Mesenchymal stem cell (in vitro differentiated cells and primary cell): ENCODE measurements at regions not wholly inside any gene's neighbourhood (a gene's known extent, or its start where the extent isn't known, plus 50 kb on each side); places are given as distances from the start of the nearest gene placed in this dataset.

ENCODE experiments used
- DNase-seq: peaks from one replicate; pipeline ENCODE4 v3.0.0-alpha.2; 2013
- H2AFZ ChIP-seq: one replicate; pipeline ENCODE4 v1.6.1; 2013; ENCODE audit warnings: low read depth, mild to moderate bottlenecking, control low read depth, inconsistent platforms, low read length, moderate library complexity
- H2AK5ac ChIP-seq: 2 replicates; pipeline ENCODE4 v1.6.1; 2013; ENCODE audit warnings: low read length, moderate library complexity, mild to moderate bottlenecking, inconsistent platforms; ENCODE audit not compliant: severe bottlenecking
- H2BK120ac ChIP-seq: one replicate; pipeline ENCODE4 v1.6.1; 2013; ENCODE audit warnings: low read depth, mild to moderate bottlenecking, inconsistent platforms, low read length, moderate library complexity
- H2BK12ac ChIP-seq, 2 experiments: one replicate each; pipeline ENCODE4 v1.6.1; 2013; ENCODE audit warnings: inconsistent platforms in 2 of 2, low read length in 2 of 2, mild to moderate bottlenecking in 2 of 2, moderate library complexity in 2 of 2, control low read depth in 1 of 2
- H2BK15ac ChIP-seq: one replicate; pipeline ENCODE4 v1.6.1; 2013; ENCODE audit warnings: mild to moderate bottlenecking, low read depth, inconsistent platforms; ENCODE audit not compliant: poor library complexity, severe bottlenecking
- H2BK5ac ChIP-seq: 2 replicates; pipeline ENCODE4 v1.6.1; 2013; ENCODE audit warnings: low read depth, mild to moderate bottlenecking, low read length, control low read depth, inconsistent platforms; ENCODE audit not compliant: poor library complexity, severe bottlenecking
- H3K14ac ChIP-seq, 2 experiments: one replicate each; pipeline ENCODE4 v1.6.1; 2013; ENCODE audit warnings: inconsistent platforms in 2 of 2, low read length in 2 of 2, control low read depth in 1 of 2, mild to moderate bottlenecking in 1 of 2, moderate library complexity in 1 of 2
- H3K18ac ChIP-seq, 2 experiments: one replicate each; pipeline ENCODE4 v1.6.1; 2013; ENCODE audit warnings: inconsistent platforms in 2 of 2, low read length in 2 of 2, control low read depth in 1 of 2, low read depth in 1 of 2, mild to moderate bottlenecking in 1 of 2
- H3K23ac ChIP-seq, 2 experiments: one replicate each; pipeline ENCODE4 v1.6.1; 2013; ENCODE audit warnings: inconsistent platforms in 2 of 2, low read length in 2 of 2, mild to moderate bottlenecking in 2 of 2, moderate library complexity in 2 of 2, control low read depth in 1 of 2
- H3K27ac ChIP-seq: 2 replicates; pipeline ENCODE4 v1.5.1; 2013; ENCODE audit warnings: mild to moderate bottlenecking, moderate library complexity, low read length, control low read depth, inconsistent platforms; ENCODE audit not compliant: poor library complexity, severe bottlenecking
- H3K27me3 ChIP-seq, 2 experiments: 2 replicates each; pipeline versions ENCODE4 v1.6.1 to v1.7.0; 2013; ENCODE audit warnings: low read length in 2 of 2, mild to moderate bottlenecking in 2 of 2, moderate library complexity in 2 of 2, control low read depth in 1 of 2, inconsistent platforms in 1 of 2; ENCODE audit not compliant: control insufficient read depth in 1 of 2, insufficient read depth in 1 of 2
- H3K36me3 ChIP-seq, 2 experiments: 2 replicates each; pipeline versions ENCODE4 v1.6.1 to v1.7.0; 2013; ENCODE audit warnings: low read length in 2 of 2, control low read depth in 1 of 2, inconsistent platforms in 1 of 2, low read depth in 1 of 2, mild to moderate bottlenecking in 1 of 2; ENCODE audit not compliant: insufficient read depth in 2 of 2, control insufficient read depth in 1 of 2
- H3K4ac ChIP-seq, 2 experiments: one replicate each; pipeline ENCODE4 v1.6.1; 2013; ENCODE audit warnings: inconsistent platforms in 2 of 2, low read length in 2 of 2, mild to moderate bottlenecking in 2 of 2, moderate library complexity in 2 of 2, control low read depth in 1 of 2, low read depth in 1 of 2
- H3K4me1 ChIP-seq: 2 replicates; pipeline ENCODE4 v1.6.1; 2013; ENCODE audit warnings: low read depth, low read length, control low read depth; ENCODE audit not compliant: control insufficient read depth, insufficient read depth
- H3K4me2 ChIP-seq: 2 replicates; pipeline ENCODE4 v1.6.1; 2013; ENCODE audit warnings: low read length, mild to moderate bottlenecking, inconsistent platforms; ENCODE audit not compliant: poor library complexity, severe bottlenecking
- H3K4me3 ChIP-seq, 2 experiments: 2 replicates each; pipeline versions ENCODE4 v1.5.1 to v1.7.0; 2013; ENCODE audit warnings: low read length in 2 of 2, mild to moderate bottlenecking in 2 of 2, control low read depth in 1 of 2, low read depth in 1 of 2; ENCODE audit not compliant: insufficient read depth in 1 of 2
- H3K79me1 ChIP-seq: replicated peaks from 2 replicates; pipeline ENCODE4 v1.6.1; 2013; ENCODE audit warnings: mild to moderate bottlenecking, control low read depth, low read length, inconsistent platforms; ENCODE audit not compliant: poor library complexity, severe bottlenecking
- H3K9ac ChIP-seq: 2 replicates; pipeline ENCODE4 v1.7.0; 2013; ENCODE audit warnings: mild to moderate bottlenecking, low read length, moderate library complexity
- H3K9me3 ChIP-seq: 2 replicates; pipeline ENCODE4 v1.7.0; 2013; ENCODE audit warnings: mild to moderate bottlenecking, low read length; ENCODE audit not compliant: control insufficient read depth
- H4K8ac ChIP-seq: one replicate; pipeline ENCODE4 v1.6.1; 2013; ENCODE audit warnings: inconsistent platforms, mild to moderate bottlenecking, low read length, moderate library complexity
- H4K91ac ChIP-seq: one replicate; pipeline ENCODE4 v1.6.1; 2013; ENCODE audit warnings: mild to moderate bottlenecking, low read length, inconsistent platforms
- WGBS: methylation state at CpG from one replicate; pipeline ENCODE4 v1.1.7; 2013; ENCODE audit warnings: mixed read lengths; 5-methylcytosine and 5-hydroxymethylcytosine counted together

DNA sequence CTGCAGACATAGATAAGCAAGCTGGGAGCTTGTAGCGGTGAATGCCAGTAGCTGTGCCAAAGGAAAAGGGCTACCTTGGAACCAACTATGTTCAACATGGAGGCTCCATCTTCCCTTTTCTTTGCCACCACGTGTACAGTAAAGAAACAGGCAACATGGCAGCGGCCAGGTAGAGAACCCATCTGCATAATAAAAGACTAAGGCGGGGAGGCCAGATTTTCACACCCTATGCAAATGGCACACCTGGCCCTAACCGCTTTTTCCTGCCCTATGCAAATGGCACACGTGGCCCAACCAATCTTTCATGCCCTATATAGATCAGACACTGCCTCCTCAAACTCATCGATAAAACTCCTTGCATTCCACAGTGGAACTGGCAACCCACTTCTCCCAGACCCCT, 477.5 kb upstream of the EDIL3 start:
- no peak overlapping the region for H2BK12ac ChIP-seq
- H2AFZ ChIP-seq, result no peak overlapping the region
- H2BK5ac ChIP-seq, result no peak overlapping the region
- H2AK5ac ChIP-seq, result no peak overlapping the region
- no peak overlapping the region for H3K4me2 ChIP-seq
- no peak overlapping the region for H3K27ac ChIP-seq
- H3K9me3 ChIP-seq, result no peaks in the 10 kb centered on the region
- H3K36me3 ChIP-seq, result no peaks in the 10 kb centered on the region
- H3K4ac ChIP-seq, result no peak overlapping the region
- no peaks in the 10 kb centered on the region for H3K27me3 ChIP-seq
- DNase-seq, result no peak
- H3K4me1 ChIP-seq, result no peaks in the 10 kb centered on the region
- H4K91ac ChIP-seq, result no peak overlapping the region
- H4K8ac ChIP-seq, result no peak overlapping the region
- no peak overlapping the region for H3K18ac ChIP-seq
- no peak overlapping the region for H3K9ac ChIP-seq
- H3K23ac ChIP-seq, result no peak overlapping the region
- no peak overlapping the region for H2BK120ac ChIP-seq
- no peaks in the 10 kb centered on the region for H3K79me1 ChIP-seq
- WGBS, result 71% methylated on average over 7 of the region's 7 CpGs
- H2BK15ac ChIP-seq, result no peak overlapping the region
- H3K4me3 ChIP-seq, result no peak overlapping the region
- H3K14ac ChIP-seq, result no peak overlapping the region

DNA sequence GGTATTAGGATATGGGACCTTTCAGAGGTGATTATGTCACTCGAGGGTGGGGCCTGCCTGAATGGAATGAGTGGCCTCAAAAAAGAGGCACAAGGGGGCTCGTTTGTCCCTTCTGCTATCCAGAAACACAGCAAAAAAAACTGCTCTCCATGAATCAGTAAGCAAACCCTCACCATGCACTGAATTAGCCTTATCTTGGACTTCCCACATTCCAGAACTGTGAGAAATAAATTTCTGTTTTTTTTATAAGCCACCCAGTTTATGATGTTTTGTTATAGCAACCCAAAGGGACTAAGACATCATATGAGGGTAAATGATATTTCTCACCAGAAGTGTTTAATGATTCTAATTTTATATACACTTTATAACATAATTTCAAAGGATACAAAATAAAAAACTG, 476.6 kb upstream of the EDIL3 start:
- Histone ChIP-seq H2BK12ac (no peak overlapping the region), H3K36me3 (no peaks in the 10 kb centered on the region), H3K9ac (no peak overlapping the region), H2BK15ac (no peak overlapping the region), H3K14ac (no peak overlapping the region), H4K8ac (no peak overlapping the region), H2AFZ (no peak overlapping the region), H3K18ac (no peak overlapping the region), H3K23ac (no peak overlapping the region), H4K91ac (no peak overlapping the region), H3K27ac (no peak overlapping the region), H2BK5ac (no peak overlapping the region), H2BK120ac (no peak overlapping the region), H3K4me1 (no peaks in the 10 kb centered on the region), H3K4ac (no peak overlapping the region), H3K27me3 (no peaks in the 10 kb centered on the region), H2AK5ac (no peak overlapping the region), H3K79me1 (no peaks in the 10 kb centered on the region), H3K9me3 (no peaks in the 10 kb centered on the region), H3K4me3 (no peak overlapping the region), H3K4me2 (no peak overlapping the region)
- no peak for DNase-seq
- WGBS, result 65% methylated on average over 2 of the region's 2 CpGs

DNA sequence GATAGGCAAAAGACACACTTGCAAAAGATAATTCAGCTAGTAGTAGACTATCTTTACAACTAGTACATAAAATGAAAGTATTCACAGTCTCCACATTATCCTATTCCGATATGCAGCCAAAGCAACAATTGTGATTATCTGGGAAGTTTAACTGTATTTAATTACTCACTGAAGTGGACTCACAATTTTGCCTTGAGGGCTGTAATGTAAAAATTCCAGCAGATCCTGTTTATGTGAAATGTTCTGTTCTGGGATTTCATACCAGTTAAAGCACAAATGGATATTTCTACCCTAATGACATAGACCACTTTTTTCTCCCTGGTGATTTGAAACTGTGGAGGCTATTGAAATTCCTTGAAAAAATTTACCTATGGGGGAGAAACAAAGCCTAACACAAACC, 474.4 kb upstream of the EDIL3 start:
- no peak overlapping the region for H2BK12ac ChIP-seq
- H3K27me3 ChIP-seq, result no peaks in the 10 kb centered on the region
- no peak overlapping the region for H2BK120ac ChIP-seq
- H3K36me3 ChIP-seq, result no peaks in the 10 kb centered on the region
- no peak overlapping the region for H3K4me2 ChIP-seq
- H3K18ac ChIP-seq, result no peak overlapping the region
- H3K9me3 ChIP-seq, result no peaks in the 10 kb centered on the region
- no peak overlapping the region for H3K14ac ChIP-seq
- H4K91ac ChIP-seq, result no peak overlapping the region
- H3K27ac ChIP-seq, result no peak overlapping the region
- H2BK15ac ChIP-seq, result no peak overlapping the region
- no peak overlapping the region for H3K4me3 ChIP-seq
- no CpG with 5 or more reads among the region's 1 CpG for WGBS
- no peaks in the 10 kb centered on the region for H3K4me1 ChIP-seq
- H3K23ac ChIP-seq, result no peak overlapping the region
- H2AK5ac ChIP-seq, result no peak overlapping the region
- DNase-seq, result no peak
- no peak overlapping the region for H4K8ac ChIP-seq
- H3K9ac ChIP-seq, result no peak overlapping the region
- no peak overlapping the region for H2AFZ ChIP-seq
- H3K4ac ChIP-seq, result no peak overlapping the region
- no peaks in the 10 kb centered on the region for H3K79me1 ChIP-seq
- no peak overlapping the region for H2BK5ac ChIP-seq

GRCh38 chr5:84831701-84832100, 447.0 kb upstream of the EDIL3 start:
- Histone ChIP-seq H3K36me3 (peaks cover 0 to 7% of the 10 kb centered on the region in 2 experiments), H2AFZ (no peak overlapping the region), H3K4ac (no peak overlapping the region), H2BK15ac (no peak overlapping the region), H2BK120ac (no peak overlapping the region), H3K27me3 (no peaks in the 10 kb centered on the region), H3K23ac (no peak overlapping the region), H2BK12ac (no peak overlapping the region), H2BK5ac (no peak overlapping the region), H2AK5ac (no peak overlapping the region), H3K4me2 (no peak overlapping the region), H3K4me1 (no peaks in the 10 kb centered on the region), H3K79me1 (no peaks in the 10 kb centered on the region), H4K91ac (no peak overlapping the region), H3K14ac (no peak overlapping the region), H3K9me3 (no peaks in the 10 kb centered on the region), H3K4me3 (no peak overlapping the region), H3K9ac (no peak overlapping the region), H4K8ac (no peak overlapping the region), H3K18ac (no peak overlapping the region), H3K27ac (no peak overlapping the region)
- no peak for DNase-seq
- no CpG with 5 or more reads among the region's 1 CpG for WGBS
